ENCODE measurements at regions not wholly inside any gene's neighbourhood (a gene's known extent, or its start where the extent isn't known, plus 50 kb on each side); places are given as distances from the start of the nearest gene placed in this dataset.
"Not testable (repeated sequence)": the region's sequence is repeated elsewhere in the genome, so short reads cannot be mapped to it uniquely, and the experiment has no call there.

- not testable (repeated sequence) for DNase-seq (ENCODE audit: low read depth, low spot score); H3K27me3 ChIP-seq (ENCODE audit: insufficient read depth, insufficient read length); H3K4me3 ChIP-seq (ENCODE audit: insufficient read length, low read depth); H3K36me3 ChIP-seq (ENCODE audit: insufficient read depth, insufficient read length, low read length); H3K9ac ChIP-seq (ENCODE audit: insufficient read length, low read depth); H3K9me3 ChIP-seq (ENCODE audit: insufficient read depth, low read length); H3K4me1 ChIP-seq (ENCODE audit: insufficient read depth, insufficient read length)
These were observed 258.8 kb upstream of the FAM240B start for GRCh38 chr9:38978734-38979133.

- not testable (repeated sequence) for DNase-seq (ENCODE audit: low read depth, low spot score); H3K4me3 ChIP-seq (ENCODE audit: insufficient read length, low read depth); H3K36me3 ChIP-seq (ENCODE audit: insufficient read depth, insufficient read length, low read length); H3K9ac ChIP-seq (ENCODE audit: insufficient read length, low read depth); H3K4me1 ChIP-seq (ENCODE audit: insufficient read depth, insufficient read length); H3K27me3 ChIP-seq (ENCODE audit: insufficient read depth, insufficient read length); H3K9me3 ChIP-seq (ENCODE audit: insufficient read depth, low read length)
These were observed 249.5 kb upstream of the FAM240B start for GRCh38 chr9:38969480-38969879.

GRCh38 chr9:38968651-38969374 is 248.9 kb upstream of the FAM240B start:
- not testable (repeated sequence) for DNase-seq (ENCODE audit: low read depth, low spot score); H3K9me3 ChIP-seq (ENCODE audit: insufficient read depth, low read length); H3K27me3 ChIP-seq (ENCODE audit: insufficient read depth, insufficient read length); H3K9ac ChIP-seq (ENCODE audit: insufficient read length, low read depth); H3K4me3 ChIP-seq (ENCODE audit: insufficient read length, low read depth); H3K4me1 ChIP-seq (ENCODE audit: insufficient read depth, insufficient read length); H3K36me3 ChIP-seq (ENCODE audit: insufficient read depth, insufficient read length, low read length)

- not testable (repeated sequence) for H3K36me3 ChIP-seq (ENCODE audit: insufficient read depth, insufficient read length, low read length); H3K27me3 ChIP-seq (ENCODE audit: insufficient read depth, insufficient read length); H3K9ac ChIP-seq (ENCODE audit: insufficient read length, low read depth); H3K4me1 ChIP-seq (ENCODE audit: insufficient read depth, insufficient read length); DNase-seq (ENCODE audit: low read depth, low spot score); H3K4me3 ChIP-seq (ENCODE audit: insufficient read length, low read depth); H3K9me3 ChIP-seq (ENCODE audit: insufficient read depth, low read length)
These were observed 247.9 kb upstream of the FAM240B start for GRCh38 chr9:38967866-38968265.

- H3K27me3 ChIP-seq (ENCODE audit: insufficient read depth, insufficient read length); DNase-seq (ENCODE audit: low read depth, low spot score); H3K4me3 ChIP-seq (ENCODE audit: insufficient read length, low read depth); H3K4me1 ChIP-seq (ENCODE audit: insufficient read depth, insufficient read length); H3K9ac ChIP-seq (ENCODE audit: insufficient read length, low read depth); H3K36me3 ChIP-seq (ENCODE audit: insufficient read depth, insufficient read length, low read length); H3K9me3 ChIP-seq (ENCODE audit: insufficient read depth, low read length): not testable (repeated sequence)
These were observed 247.4 kb upstream of the FAM240B start for GRCh38 chr9:38967285-38967684.

- not testable (repeated sequence) for H3K9me3 ChIP-seq (ENCODE audit: insufficient read depth, low read length); DNase-seq (ENCODE audit: low read depth, low spot score); H3K27me3 ChIP-seq (ENCODE audit: insufficient read depth, insufficient read length); H3K4me3 ChIP-seq (ENCODE audit: insufficient read length, low read depth); H3K9ac ChIP-seq (ENCODE audit: insufficient read length, low read depth); H3K4me1 ChIP-seq (ENCODE audit: insufficient read depth, insufficient read length); H3K36me3 ChIP-seq (ENCODE audit: insufficient read depth, insufficient read length, low read length)
These were observed 239.9 kb upstream of the FAM240B start for GRCh38 chr9:38959812-38960211.

- not testable (repeated sequence) for H3K27me3 ChIP-seq (ENCODE audit: insufficient read depth, insufficient read length); H3K36me3 ChIP-seq (ENCODE audit: insufficient read depth, insufficient read length, low read length); H3K9me3 ChIP-seq (ENCODE audit: insufficient read depth, low read length); H3K9ac ChIP-seq (ENCODE audit: insufficient read length, low read depth); DNase-seq (ENCODE audit: low read depth, low spot score); H3K4me1 ChIP-seq (ENCODE audit: insufficient read depth, insufficient read length); H3K4me3 ChIP-seq (ENCODE audit: insufficient read length, low read depth)
These were observed 235.9 kb upstream of the FAM240B start for GRCh38 chr9:38955837-38956236.

- DNase-seq (ENCODE audit: low read depth, low spot score); H3K9ac ChIP-seq (ENCODE audit: insufficient read length, low read depth); H3K4me1 ChIP-seq (ENCODE audit: insufficient read depth, insufficient read length); H3K27me3 ChIP-seq (ENCODE audit: insufficient read depth, insufficient read length); H3K9me3 ChIP-seq (ENCODE audit: insufficient read depth, low read length); H3K36me3 ChIP-seq (ENCODE audit: insufficient read depth, insufficient read length, low read length); H3K4me3 ChIP-seq (ENCODE audit: insufficient read length, low read depth): not testable (repeated sequence)
These were observed 232.9 kb upstream of the FAM240B start for GRCh38 chr9:38952715-38953341.

- DNase-seq (ENCODE audit: low read depth, low spot score); H3K9me3 ChIP-seq (ENCODE audit: insufficient read depth, low read length); H3K36me3 ChIP-seq (ENCODE audit: insufficient read depth, insufficient read length, low read length): not testable (repeated sequence)
These were observed 226.1 kb upstream of the FAM240B start for GRCh38 chr9:38945929-38946570.

GRCh38 chr9:38944881-38945449 is 225.0 kb upstream of the FAM240B start:
- H3K9me3 ChIP-seq (ENCODE audit: insufficient read depth, low read length); H3K4me1 ChIP-seq (ENCODE audit: insufficient read depth, insufficient read length); H3K27me3 ChIP-seq (ENCODE audit: insufficient read depth, insufficient read length); H3K4me3 ChIP-seq (ENCODE audit: insufficient read length, low read depth); H3K9ac ChIP-seq (ENCODE audit: insufficient read length, low read depth); DNase-seq (ENCODE audit: low read depth, low spot score); H3K36me3 ChIP-seq (ENCODE audit: insufficient read depth, insufficient read length, low read length): not testable (repeated sequence)

More at GRCh38 chr9:38945929-38946570, 226.1 kb upstream of the FAM240B start:
- H3K9ac ChIP-seq (ENCODE audit: insufficient read length, low read depth); H3K27me3 ChIP-seq (ENCODE audit: insufficient read depth, insufficient read length); H3K4me1 ChIP-seq (ENCODE audit: insufficient read depth, insufficient read length); H3K4me3 ChIP-seq (ENCODE audit: insufficient read length, low read depth): not testable (repeated sequence)

GRCh38 chr9:38940501-38940900 is 220.6 kb upstream of the FAM240B start:
- not testable (repeated sequence) for H3K27me3 ChIP-seq (ENCODE audit: insufficient read depth, insufficient read length); H3K9ac ChIP-seq (ENCODE audit: insufficient read length, low read depth); DNase-seq (ENCODE audit: low read depth, low spot score); H3K4me3 ChIP-seq (ENCODE audit: insufficient read length, low read depth); H3K4me1 ChIP-seq (ENCODE audit: insufficient read depth, insufficient read length); H3K9me3 ChIP-seq (ENCODE audit: insufficient read depth, low read length); H3K36me3 ChIP-seq (ENCODE audit: insufficient read depth, insufficient read length, low read length)

GRCh38 chr9:38938637-38939036 is 218.7 kb upstream of the FAM240B start:
- H3K27me3 ChIP-seq (ENCODE audit: insufficient read depth, insufficient read length); H3K9me3 ChIP-seq (ENCODE audit: insufficient read depth, low read length); DNase-seq (ENCODE audit: low read depth, low spot score); H3K36me3 ChIP-seq (ENCODE audit: insufficient read depth, insufficient read length, low read length); H3K4me3 ChIP-seq (ENCODE audit: insufficient read length, low read depth); H3K9ac ChIP-seq (ENCODE audit: insufficient read length, low read depth); H3K4me1 ChIP-seq (ENCODE audit: insufficient read depth, insufficient read length): not testable (repeated sequence)

All from NT2/D1 (cell line).